ENCODE measurements at regions not wholly inside any gene's neighbourhood (a gene's known extent, or its start where the extent isn't known, plus 50 kb on each side); places are given as distances from the start of the nearest gene placed in this dataset.
"Not testable (repeated sequence)": the region's sequence is repeated elsewhere in the genome, so short reads cannot be mapped to it uniquely, and the experiment has no call there.

DNA sequence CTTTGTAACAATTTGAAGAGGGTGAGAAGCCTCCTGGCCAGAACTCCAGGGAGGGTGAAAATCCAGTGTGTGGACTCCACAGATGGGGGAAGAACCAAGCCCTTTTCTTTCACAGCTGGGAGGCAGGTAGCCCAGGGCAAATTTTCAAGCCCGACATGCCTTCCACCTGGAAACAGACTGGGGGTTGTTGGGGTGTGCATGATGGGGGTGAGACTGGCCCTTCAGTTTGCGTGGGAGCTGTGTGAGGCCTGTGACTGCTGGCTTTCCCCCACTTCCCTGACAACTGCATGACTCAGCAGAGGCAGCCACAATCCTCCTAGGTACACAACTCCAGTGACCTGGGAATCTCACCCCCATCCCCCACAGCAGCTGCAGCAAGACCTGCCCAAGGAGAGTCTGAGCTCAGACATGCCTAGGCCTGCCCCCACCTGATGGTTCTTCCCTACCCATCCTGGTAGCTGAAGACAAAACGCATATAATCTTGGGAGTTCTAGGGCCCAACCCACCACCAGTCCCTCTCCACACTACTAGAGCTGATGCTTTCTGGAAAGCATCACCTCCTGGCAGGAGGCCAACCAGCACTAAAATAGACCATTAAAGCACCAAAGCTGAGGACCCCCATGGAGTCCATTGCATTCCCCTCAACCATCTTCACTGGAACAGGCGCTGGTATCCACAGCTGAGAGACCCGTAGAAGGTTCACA is 445.4 kb downstream of the TFEC start:
- H3K36me3 ChIP-seq (ENCODE audit: control insufficient read depth, insufficient read depth, low read length): no peaks in the 10 kb centered on the region
- H3K4me1 ChIP-seq (ENCODE audit: control insufficient read depth, insufficient read depth, low read length): no peaks in the 10 kb centered on the region
- H3K9me3 ChIP-seq (ENCODE audit: control insufficient read depth, low read length): no peaks in the 10 kb centered on the region
- no peak overlapping the region for H3K4me3 ChIP-seq (ENCODE audit: insufficient read depth, low read depth, low read length)
- H3K27ac ChIP-seq (ENCODE audit: insufficient read depth, low read depth, low read length, poor library complexity, severe bottlenecking): no peak overlapping the region
- WGBS, 2 experiments: 89 to 94% methylated on average over 5 of the region's 5 CpGs
- no peaks in the 10 kb centered on the region for H3K27me3 ChIP-seq (ENCODE audit: control insufficient read depth, insufficient read depth, low read length, poor library complexity, severe bottlenecking)

DNA sequence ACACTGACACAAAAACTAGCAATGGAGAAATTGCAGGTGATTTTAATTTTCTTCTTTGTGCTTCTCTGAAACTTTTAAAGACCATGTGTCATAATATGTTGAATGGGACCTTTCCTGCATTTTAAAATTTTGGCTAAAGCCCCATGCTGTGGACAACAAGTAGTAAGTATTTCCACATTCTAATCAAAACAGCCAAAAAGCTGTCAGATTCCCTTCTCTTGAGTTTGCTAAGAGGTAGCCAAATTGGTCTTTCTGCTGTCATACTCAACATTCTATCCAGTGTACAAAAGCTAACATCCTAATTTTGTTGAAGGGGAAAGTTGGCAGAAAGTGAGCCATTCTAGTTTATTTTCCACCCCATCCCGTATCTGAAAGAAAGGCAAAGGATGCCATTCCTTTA is 447.6 kb downstream of the TFEC start:
- Histone ChIP-seq H3K27ac (ENCODE audit: insufficient read depth, low read depth, low read length, poor library complexity, severe bottlenecking) (no peak overlapping the region), H3K9me3 (ENCODE audit: control insufficient read depth, low read length) (no peaks in the 10 kb centered on the region), H3K27me3 (ENCODE audit: control insufficient read depth, insufficient read depth, low read length, poor library complexity, severe bottlenecking) (no peaks in the 10 kb centered on the region), H3K4me3 (ENCODE audit: insufficient read depth, low read depth, low read length) (no peak overlapping the region), H3K4me1 (ENCODE audit: control insufficient read depth, insufficient read depth, low read length) (no peaks in the 10 kb centered on the region), H3K36me3 (ENCODE audit: control insufficient read depth, insufficient read depth, low read length) (no peaks in the 10 kb centered on the region)
- WGBS, 2 experiments: 78 to 86% methylated on average over 1 of the region's 1 CpG

DNA sequence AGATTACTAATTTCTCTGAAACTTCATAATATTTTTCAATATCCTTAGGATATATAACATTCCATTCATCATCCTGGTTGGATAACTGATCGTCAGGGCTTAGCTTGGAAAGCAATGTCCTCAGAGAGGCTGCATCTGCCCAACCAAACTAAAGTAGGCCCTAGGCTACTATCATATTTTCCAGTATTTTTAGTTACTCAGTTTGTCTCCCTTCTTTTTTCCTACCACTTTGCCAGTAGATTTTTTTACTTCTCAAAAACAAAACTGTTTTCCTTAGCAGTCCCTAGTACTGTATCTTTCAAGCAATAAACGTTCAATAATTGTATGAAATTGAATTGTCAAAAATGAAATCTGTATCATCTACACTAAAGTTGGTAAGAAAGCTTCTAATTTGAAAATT is 452.0 kb downstream of the TFEC start:
- 97 to 98% methylated on average over 1 to 2 of the region's 2 CpGs for WGBS, 2 experiments
- Histone ChIP-seq H3K27me3 (ENCODE audit: control insufficient read depth, insufficient read depth, low read length, poor library complexity, severe bottlenecking) (no peaks in the 10 kb centered on the region), H3K27ac (ENCODE audit: insufficient read depth, low read depth, low read length, poor library complexity, severe bottlenecking) (no peak overlapping the region), H3K4me1 (ENCODE audit: control insufficient read depth, insufficient read depth, low read length) (peaks cover 6% of the 10 kb centered on the region), H3K36me3 (ENCODE audit: control insufficient read depth, insufficient read depth, low read length) (no peaks in the 10 kb centered on the region), H3K9me3 (ENCODE audit: control insufficient read depth, low read length) (no peaks in the 10 kb centered on the region), H3K4me3 (ENCODE audit: insufficient read depth, low read depth, low read length) (no peak overlapping the region)

DNA sequence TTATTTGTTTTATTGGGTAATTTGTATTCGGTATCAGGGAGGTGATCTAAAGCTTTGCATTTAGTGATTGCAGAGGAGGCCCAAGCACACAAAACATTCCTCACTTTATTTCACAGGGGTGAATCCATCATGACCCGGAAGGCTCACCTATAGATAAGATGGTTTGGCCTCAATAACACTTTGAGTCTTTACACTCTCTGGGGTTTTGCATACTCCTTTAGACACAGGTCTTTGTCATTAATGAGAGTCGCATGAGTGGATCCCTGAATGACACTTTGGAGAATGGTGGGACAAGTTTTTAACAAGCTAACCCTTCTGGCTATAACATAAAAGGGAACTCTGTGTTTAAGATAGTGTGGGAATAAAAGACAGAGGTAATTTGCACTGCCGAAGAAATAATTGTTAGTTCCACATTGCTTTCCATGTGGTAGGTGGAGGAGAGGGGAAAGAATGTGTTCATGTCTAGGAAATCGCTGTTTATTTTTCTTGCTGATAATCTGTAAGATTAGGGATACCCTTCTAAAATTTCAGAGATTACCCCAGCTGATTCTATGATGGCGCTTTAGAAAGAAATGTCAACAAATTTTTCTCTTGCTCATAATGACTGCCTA is 455.8 kb downstream of the TFEC start:
- no peak overlapping the region for H3K4me3 ChIP-seq (ENCODE audit: insufficient read depth, low read depth, low read length)
- H3K4me1 ChIP-seq (ENCODE audit: control insufficient read depth, insufficient read depth, low read length): peaks cover 7% of the 10 kb centered on the region
- no peaks in the 10 kb centered on the region for H3K36me3 ChIP-seq (ENCODE audit: control insufficient read depth, insufficient read depth, low read length)
- H3K9me3 ChIP-seq (ENCODE audit: control insufficient read depth, low read length): no peaks in the 10 kb centered on the region
- H3K27me3 ChIP-seq (ENCODE audit: control insufficient read depth, insufficient read depth, low read length, poor library complexity, severe bottlenecking): no peaks in the 10 kb centered on the region
- WGBS, 2 experiments: 78 to 83% methylated on average over 5 to 6 of the region's 6 CpGs
- H3K27ac ChIP-seq (ENCODE audit: insufficient read depth, low read depth, low read length, poor library complexity, severe bottlenecking): no peak overlapping the region

DNA sequence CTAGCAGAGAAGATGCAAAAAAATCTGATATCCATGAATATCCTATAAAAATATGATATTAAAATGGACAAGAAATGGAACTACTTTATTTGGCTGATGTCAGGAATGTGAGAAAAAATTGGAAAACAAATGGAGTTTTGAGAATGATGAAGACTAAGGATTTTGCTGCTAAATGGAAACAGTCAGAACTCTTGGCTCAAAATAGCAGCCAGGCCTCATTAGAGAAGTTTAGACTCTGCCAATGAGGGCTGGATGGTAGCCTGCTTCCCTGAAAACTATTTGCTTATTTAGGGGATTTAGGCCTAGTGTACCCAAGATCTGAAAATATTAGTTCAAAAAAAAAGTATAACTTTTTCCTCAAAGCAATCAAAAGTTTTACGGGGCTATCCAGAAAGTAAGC is 458.5 kb downstream of the TFEC start:
- WGBS, 2 experiments: 100% methylated on average over 1 of the region's 1 CpG; no CpG with 5 or more reads in 1 of the 2 experiments
- Histone ChIP-seq H3K4me1 (ENCODE audit: control insufficient read depth, insufficient read depth, low read length) (peaks cover 7% of the 10 kb centered on the region), H3K4me3 (ENCODE audit: insufficient read depth, low read depth, low read length) (no peak overlapping the region), H3K36me3 (ENCODE audit: control insufficient read depth, insufficient read depth, low read length) (no peaks in the 10 kb centered on the region), H3K9me3 (ENCODE audit: control insufficient read depth, low read length) (no peaks in the 10 kb centered on the region), H3K27me3 (ENCODE audit: control insufficient read depth, insufficient read depth, low read length, poor library complexity, severe bottlenecking) (no peaks in the 10 kb centered on the region), H3K27ac (ENCODE audit: insufficient read depth, low read depth, low read length, poor library complexity, severe bottlenecking) (no peak overlapping the region)

DNA sequence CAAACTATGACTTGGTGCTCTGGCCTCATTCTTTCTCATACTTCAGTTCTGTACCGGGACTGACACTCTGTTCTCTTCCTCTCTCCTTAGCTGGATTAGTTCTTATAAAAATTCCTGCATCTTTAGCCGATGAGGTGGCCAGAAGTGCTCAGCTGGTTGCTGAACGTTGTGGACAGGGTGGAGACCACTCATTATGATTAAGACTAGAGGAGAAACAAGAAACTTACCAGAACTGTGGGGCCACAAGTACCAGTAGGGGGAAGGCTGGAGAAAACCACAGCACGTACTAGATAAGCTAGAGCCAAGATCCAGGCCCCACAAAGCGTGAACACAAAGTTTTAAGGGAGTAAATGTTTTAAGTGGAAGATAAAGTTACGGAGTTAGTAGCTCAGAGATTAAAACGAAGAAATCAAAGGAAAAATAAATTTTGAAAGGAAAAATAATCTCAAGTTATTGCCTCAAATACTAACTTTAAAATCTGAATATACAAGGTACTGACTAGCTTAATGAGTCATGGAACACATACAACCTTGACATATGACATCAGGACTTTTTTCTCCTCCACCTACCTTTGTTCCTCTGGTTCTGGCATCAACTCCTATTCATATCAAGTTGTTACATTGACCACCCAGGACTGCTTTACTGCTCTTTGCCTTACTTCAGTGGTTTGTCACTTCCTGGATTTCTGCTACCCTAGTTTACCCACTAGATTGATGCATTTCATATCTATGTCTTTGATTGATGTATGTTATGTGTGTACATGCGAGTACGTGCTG is 469.0 kb downstream of the TFEC start:
- Histone ChIP-seq H3K27me3 (ENCODE audit: control insufficient read depth, insufficient read depth, low read length, poor library complexity, severe bottlenecking) (no peaks in the 10 kb centered on the region), H3K27ac (ENCODE audit: insufficient read depth, low read depth, low read length, poor library complexity, severe bottlenecking) (no peak overlapping the region), H3K4me3 (ENCODE audit: insufficient read depth, low read depth, low read length) (no peak overlapping the region), H3K4me1 (ENCODE audit: control insufficient read depth, insufficient read depth, low read length) (no peaks in the 10 kb centered on the region), H3K9me3 (ENCODE audit: control insufficient read depth, low read length) (no peaks in the 10 kb centered on the region), H3K36me3 (ENCODE audit: control insufficient read depth, insufficient read depth, low read length) (no peaks in the 10 kb centered on the region)
- 93 to 94% methylated on average over 8 to 9 of the region's 9 CpGs for WGBS, 2 experiments

DNA sequence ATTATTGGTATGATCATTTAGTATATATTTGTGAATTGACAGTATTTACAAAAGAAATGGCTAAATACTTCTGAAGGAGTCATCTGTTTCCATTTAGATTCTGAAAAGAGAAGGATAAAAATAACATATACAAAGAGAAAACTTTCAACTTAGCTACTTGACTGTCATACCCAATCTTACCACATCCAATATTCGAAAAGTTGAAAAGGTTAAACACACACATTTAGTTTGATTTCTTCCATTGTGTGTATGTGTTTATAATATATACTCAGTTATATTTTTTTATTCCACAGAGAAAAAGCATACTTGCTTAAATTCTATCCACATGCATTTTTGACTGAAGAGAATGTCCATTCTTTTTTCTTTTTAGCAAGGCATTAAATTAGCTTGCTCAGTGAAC is 470.7 kb downstream of the TFEC start:
- WGBS, 2 experiments: no CpG with 5 or more reads among the region's 1 CpG
- H3K27me3 ChIP-seq (ENCODE audit: control insufficient read depth, insufficient read depth, low read length, poor library complexity, severe bottlenecking): no peaks in the 10 kb centered on the region
- no peak overlapping the region for H3K27ac ChIP-seq (ENCODE audit: insufficient read depth, low read depth, low read length, poor library complexity, severe bottlenecking)
- H3K4me3 ChIP-seq (ENCODE audit: insufficient read depth, low read depth, low read length): no peak overlapping the region
- H3K36me3 ChIP-seq (ENCODE audit: control insufficient read depth, insufficient read depth, low read length): no peaks in the 10 kb centered on the region
- H3K9me3 ChIP-seq (ENCODE audit: control insufficient read depth, low read length): no peaks in the 10 kb centered on the region
- H3K4me1 ChIP-seq (ENCODE audit: control insufficient read depth, insufficient read depth, low read length): no peaks in the 10 kb centered on the region

DNA sequence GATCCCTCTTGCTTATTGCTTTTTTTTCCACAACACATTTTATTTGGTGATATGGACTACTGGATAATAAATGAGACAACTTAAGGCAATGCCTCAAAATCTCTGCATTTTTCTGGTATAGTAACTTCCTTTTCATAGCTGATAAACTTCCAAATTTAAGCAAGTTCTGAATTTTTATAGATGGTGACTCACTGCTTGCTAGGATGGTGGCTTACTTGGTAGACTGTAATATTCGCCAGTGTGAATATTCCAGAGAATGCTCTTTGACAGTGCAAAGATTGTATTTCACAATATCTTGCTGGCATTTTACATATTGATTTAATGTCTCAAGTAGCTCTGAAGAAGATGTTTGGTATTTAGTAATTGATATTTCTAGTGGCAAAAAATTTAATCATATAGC is 472.4 kb downstream of the TFEC start:
- no peak overlapping the region for H3K27ac ChIP-seq (ENCODE audit: insufficient read depth, low read depth, low read length, poor library complexity, severe bottlenecking)
- no peaks in the 10 kb centered on the region for H3K9me3 ChIP-seq (ENCODE audit: control insufficient read depth, low read length)
- no peaks in the 10 kb centered on the region for H3K27me3 ChIP-seq (ENCODE audit: control insufficient read depth, insufficient read depth, low read length, poor library complexity, severe bottlenecking)
- WGBS, 2 experiments: 89 to 90% methylated on average over 1 of the region's 1 CpG
- no peaks in the 10 kb centered on the region for H3K36me3 ChIP-seq (ENCODE audit: control insufficient read depth, insufficient read depth, low read length)
- H3K4me1 ChIP-seq (ENCODE audit: control insufficient read depth, insufficient read depth, low read length): no peaks in the 10 kb centered on the region
- H3K4me3 ChIP-seq (ENCODE audit: insufficient read depth, low read depth, low read length): no peak overlapping the region

DNA sequence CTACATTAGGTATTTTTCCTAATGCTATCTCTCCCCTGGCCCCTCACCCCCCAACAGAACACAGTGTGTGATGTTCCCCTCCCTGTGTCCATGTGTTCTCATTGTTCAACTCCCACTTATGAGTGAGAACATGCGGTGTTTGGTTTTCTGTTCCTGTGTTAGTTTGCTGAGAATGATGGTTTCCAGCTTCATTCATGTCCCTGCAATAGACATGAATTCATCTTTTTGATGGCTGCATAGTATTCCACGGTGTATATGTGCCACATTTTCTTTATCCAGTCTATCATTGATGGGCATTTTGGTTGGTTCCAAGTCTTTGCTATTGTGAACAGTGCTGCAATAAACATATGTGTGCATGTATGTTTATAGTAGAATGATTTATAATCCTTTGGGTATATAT is 473.3 kb downstream of the TFEC start:
- not testable (repeated sequence) for H3K27me3 ChIP-seq (ENCODE audit: control insufficient read depth, insufficient read depth, low read length, poor library complexity, severe bottlenecking); H3K9me3 ChIP-seq (ENCODE audit: control insufficient read depth, low read length); H3K4me3 ChIP-seq (ENCODE audit: insufficient read depth, low read depth, low read length); H3K36me3 ChIP-seq (ENCODE audit: control insufficient read depth, insufficient read depth, low read length); H3K27ac ChIP-seq (ENCODE audit: insufficient read depth, low read depth, low read length, poor library complexity, severe bottlenecking); H3K4me1 ChIP-seq (ENCODE audit: control insufficient read depth, insufficient read depth, low read length)
- 95 to 100% methylated on average over 1 to 2 of the region's 2 CpGs for WGBS, 2 experiments

DNA sequence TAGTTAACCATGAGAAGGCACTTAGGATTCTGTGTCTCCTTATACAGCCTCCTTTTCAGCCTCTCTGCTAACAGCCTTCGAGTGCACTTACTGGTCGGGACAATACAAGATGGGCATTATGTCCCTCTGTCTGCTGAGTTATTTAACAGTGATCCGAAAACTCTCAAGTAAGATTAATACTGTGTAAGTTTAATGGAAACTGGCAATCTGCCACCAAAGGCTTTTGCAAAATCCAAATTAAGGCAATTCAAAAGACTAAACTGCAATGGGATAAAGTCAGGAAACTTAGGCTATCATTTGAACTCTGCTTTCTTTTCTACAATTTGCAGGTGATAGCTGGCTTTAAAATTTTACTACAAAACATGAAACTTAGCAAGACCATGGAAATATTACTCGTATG is 477.8 kb downstream of the TFEC start:
- H3K9me3 ChIP-seq (ENCODE audit: control insufficient read depth, low read length): no peaks in the 10 kb centered on the region
- H3K36me3 ChIP-seq (ENCODE audit: control insufficient read depth, insufficient read depth, low read length): no peaks in the 10 kb centered on the region
- H3K4me1 ChIP-seq (ENCODE audit: control insufficient read depth, insufficient read depth, low read length): no peaks in the 10 kb centered on the region
- no peaks in the 10 kb centered on the region for H3K27me3 ChIP-seq (ENCODE audit: control insufficient read depth, insufficient read depth, low read length, poor library complexity, severe bottlenecking)
- no peak overlapping the region for H3K27ac ChIP-seq (ENCODE audit: insufficient read depth, low read depth, low read length, poor library complexity, severe bottlenecking)
- 99 to 100% methylated on average over 3 of the region's 4 CpGs for WGBS, 2 experiments
- no peak overlapping the region for H3K4me3 ChIP-seq (ENCODE audit: insufficient read depth, low read depth, low read length)

Data from ectodermal cell (in vitro differentiated cells).